NCI-H82 treated with DMSO at 0.1 percent for 48 hours (cell line): ENCODE measurements at regions not wholly inside any gene's neighbourhood (a gene's known extent, or its start where the extent isn't known, plus 50 kb on each side); places are given as distances from the start of the nearest gene placed in this dataset.
"Not testable (repeated sequence)": the region's sequence is repeated elsewhere in the genome, so short reads cannot be mapped to it uniquely, and the experiment has no call there.

ENCODE experiments used
- DNase-seq: peaks from one replicate; lab custom pipeline; 2025; ENCODE audit not compliant: unreplicated experiment; lab: John Stamatoyannopoulos, UW

DNA sequence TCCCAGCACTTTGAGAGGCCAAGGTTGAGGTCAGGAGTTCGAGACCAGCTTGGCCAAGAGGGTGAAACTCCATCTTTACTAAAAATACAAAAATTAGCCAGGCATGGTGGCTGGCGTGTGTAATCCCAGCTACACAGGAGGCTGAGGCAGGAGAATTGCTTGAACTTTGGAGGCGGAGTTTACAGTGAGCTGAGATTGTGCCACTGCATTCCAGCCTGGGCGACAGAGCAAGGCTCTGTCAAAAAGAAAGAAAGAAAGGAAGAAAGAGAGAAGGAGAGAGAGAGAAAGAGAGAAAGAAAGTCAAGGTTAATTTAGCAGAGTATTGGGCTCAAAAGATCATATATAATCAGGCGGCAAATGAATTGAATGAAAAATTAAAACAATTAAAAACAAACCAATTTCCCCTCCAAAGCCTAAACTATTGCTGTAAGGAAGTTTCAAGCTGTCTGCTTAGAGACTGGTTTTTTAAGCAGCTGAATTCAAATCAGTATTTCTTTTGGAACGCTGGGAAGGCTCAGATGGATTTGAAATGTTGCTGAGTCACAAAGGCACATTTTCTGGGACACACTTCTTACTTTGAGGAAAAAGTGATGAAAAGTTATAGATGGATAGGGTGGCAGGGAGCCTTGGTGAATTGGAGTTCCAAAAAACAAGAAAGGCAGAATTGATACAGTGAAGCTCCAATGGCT is 81.3 kb upstream of the BHLHE40 start:
- no peak for DNase-seq

DNA sequence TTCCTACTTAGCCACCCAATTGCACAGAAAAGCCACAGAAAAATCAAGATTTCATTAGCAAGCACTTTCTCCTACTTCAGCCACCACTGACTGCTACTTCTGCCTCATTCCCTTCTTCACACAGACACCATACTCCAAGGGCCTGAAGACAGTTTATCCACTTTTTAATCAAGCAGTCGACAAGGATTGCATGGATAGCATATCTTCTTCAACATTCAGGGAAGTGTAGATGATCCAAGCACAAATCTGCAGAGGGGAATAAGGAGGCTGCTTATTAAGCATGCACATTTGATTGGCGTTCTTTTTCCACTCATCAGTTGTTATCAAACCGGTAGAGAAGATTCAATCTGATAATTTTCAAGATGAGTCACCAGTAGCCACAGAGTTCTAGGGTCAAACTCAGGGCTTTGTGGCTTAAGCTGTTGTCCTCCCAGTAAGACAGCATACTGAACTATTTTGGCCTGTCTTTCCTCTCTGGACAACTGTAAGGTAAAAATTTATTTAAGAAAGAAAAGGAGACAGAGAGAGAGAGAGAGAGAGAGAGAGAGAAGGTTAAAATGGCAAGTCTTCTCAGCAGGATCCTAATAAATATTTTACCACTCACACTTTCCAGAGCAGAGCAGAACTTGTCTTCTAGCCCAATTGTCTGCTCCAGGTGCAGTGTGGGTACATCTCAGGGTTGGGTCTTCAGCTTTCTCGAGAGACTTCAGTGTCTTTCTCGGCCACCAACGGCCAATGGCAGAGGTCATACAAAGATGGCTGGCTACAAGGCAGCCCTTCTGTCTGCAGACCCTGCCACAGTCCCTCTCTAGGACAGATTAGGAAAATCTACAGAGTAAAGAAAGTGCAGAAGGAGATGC is 80.6 kb upstream of the BHLHE40 start:
- no peak for DNase-seq

DNA sequence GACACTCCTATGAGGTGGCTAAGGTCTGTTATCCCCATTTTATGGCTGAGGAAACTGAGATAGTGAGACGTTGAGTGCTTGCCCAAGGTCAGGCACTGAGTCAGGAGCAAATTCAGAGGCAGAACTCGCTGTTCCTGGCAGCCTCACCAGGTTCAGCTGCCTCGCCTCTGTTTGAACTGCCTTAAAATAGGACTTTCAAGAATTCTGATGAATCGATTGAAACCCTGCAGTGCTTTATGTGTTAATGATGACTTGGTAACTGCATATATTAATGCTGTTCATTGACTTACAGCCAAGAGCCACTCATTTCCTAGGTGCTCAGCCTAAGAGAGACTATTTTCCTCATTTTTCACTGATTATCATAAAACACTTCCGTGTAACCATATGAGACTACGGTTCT is 79.5 kb upstream of the BHLHE40 start:
- no peak for DNase-seq

DNA sequence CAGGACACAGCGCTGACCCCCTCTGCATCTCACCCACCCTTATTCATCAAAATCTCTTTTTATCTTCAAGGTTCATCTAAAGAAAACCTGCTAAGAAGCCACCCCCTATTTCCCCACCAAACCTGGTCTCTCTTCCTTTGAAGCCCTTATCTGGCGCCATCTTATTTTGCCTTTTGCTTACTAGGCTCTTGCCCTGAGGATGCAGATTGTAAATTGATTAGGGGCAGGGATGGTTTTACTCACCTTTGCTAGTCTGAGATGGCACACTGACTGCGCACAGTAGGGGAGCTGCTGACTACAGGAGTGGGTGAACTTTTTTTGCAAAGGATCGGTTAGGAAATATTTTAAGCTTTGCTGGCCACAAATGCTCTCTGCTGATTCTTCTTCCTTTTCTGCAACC is 78.9 kb upstream of the BHLHE40 start:
- no peak for DNase-seq

DNA sequence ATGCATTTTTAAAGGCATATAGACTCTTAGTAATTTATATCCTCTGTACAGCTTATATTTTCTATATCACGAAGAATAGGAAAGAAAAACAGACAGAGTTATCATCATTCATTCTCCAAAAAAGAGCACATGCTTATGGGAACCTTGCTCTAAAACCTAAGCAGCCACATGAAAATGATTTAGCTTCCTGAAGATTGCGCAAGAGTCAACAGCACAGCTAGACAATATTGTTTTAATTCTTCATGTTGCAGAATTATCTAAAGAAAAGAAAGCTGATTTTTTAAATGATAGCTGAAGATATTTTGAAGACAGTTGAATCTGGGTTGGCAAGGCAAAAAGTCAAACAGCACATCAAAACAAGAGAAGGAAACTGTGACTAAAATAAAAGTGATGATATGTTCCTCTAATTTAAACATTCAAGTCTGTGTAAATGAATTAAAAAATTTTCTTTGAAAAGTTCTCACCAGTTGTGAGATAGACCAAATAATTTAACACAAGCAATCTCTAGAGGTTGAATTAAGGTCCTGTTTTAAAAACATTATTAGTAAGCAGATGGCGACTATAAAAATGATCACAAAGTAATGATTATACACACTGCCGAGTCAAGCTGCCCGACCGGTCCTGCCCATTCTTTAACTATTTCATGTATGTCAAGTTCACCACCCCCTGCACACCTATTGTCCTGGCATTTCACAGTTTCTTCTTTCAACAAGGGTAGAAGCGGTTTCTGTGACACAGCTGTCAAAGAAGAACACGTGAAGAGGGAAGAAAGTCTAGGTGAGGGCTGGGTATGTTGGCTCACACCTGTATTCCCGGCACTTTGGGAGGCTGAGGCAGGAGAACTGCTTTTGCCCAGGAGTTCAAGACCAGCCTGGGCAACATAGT is 74.2 kb upstream of the BHLHE40 start:
- DNase-seq, result no peak

DNA sequence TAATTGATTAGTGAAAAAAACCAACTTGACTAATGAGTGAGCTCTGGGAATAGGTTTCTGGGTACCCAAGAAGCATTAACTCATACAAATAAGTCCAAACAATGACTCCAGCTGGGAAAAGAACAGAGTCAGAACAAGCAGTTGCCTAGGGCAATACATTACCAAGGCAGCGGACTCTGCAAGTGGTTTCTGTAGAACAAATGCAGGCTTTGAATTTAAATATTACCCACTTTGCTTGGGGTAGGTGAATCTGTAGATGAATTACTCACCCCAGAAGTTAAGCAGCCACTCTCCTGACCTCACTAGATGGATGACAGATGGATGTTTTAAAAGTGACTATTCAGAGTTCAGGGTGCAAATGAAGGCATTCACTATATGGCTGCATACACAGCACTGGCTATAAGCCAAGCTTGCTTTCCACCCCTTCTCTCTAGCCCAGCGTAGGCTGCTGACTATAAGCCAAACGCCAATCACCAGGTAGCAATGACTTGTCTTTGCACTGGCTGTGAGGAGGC is 73.1 kb upstream of the BHLHE40 start:
- DNase-seq, result peak; percentile 14

DNA sequence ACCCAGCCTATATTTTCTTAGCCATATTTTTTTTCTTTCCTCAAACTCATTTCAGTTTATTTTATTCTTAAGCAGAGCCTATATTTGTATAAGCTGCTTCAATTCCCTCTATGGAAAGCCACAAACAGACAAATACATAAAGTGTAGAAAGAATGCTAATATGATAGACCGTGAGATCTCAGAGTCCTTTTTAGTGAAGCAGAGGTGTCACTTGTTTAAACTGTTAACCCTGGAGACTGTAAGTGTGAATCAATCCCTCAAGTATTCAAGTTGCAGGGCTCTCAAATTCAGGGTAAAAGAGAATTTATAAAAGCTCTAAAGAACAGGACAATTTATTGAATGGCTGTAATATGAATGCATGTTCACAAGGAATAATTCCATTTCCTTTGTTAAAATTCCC is 72.2 kb upstream of the BHLHE40 start:
- DNase-seq, result no peak

DNA sequence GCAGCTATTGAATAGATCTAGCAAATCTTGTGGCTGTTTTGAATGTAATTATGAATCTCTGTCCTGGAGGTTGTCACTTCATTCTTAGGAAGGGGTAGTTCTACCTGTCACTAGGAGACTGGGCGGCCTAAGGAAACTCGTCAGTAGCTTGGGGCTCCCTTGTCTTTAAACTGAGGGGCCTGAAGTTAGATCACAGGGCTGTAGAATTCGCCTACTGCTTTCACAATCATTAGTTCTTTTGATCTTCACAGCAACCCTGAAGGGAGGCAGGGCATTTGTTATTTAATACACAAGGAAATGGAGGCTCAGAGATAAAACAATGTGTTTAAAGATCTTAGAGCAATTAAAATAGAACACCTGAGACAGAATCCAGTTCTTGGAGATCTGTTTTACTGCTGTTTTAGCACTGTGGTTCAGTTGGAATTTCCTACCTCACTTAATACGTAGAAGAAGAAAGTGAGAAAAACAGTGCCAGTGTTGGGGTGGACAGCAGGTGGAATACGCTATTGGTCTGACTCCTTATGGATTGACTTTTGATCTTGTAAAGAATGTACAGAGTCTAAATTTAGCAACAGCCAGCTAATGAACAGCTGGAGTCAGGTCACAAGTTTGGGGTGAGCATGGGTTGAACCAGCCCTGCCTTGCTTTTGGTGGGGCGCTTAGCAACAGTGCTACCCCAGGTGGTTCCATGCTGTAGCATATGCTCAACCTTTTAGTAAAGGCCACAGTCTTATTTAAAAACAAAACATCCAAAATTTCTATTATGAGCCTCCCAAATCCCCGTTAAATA is 71.4 kb upstream of the BHLHE40 start:
- no peak for DNase-seq

DNA sequence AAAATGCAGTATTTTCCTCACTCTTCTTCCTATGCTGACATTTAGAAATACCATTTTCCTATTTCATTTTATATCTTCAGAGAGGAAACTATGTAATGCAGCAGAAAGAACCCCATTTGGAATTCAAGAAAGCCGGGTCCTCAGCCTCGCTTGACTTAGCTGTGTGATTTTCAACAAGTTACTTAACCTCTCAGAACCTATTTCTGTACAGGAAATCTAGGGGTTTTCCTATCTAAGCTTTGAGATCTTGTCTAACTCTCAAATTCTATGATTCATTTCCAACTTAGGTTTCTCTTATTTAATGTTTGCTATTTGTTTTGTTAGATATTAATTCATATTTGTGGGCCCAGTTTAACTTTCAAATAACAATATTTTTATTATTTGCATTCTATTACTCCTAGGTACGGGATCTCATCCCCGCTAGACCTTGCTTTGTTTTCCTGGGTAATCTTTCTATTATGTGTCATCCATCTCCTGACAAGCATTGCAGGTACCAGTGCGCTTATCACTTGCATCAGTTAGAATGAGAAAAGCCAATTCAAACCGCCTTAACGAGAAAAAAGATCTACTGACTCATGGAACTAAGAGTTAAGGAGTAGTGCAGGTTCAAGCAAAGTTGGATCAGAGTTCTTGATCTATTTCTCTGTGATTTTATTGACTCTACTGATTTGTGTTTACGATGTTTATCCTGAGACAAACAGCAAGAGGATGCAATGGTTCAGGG is 70.6 kb upstream of the BHLHE40 start:
- DNase-seq, result no peak

DNA sequence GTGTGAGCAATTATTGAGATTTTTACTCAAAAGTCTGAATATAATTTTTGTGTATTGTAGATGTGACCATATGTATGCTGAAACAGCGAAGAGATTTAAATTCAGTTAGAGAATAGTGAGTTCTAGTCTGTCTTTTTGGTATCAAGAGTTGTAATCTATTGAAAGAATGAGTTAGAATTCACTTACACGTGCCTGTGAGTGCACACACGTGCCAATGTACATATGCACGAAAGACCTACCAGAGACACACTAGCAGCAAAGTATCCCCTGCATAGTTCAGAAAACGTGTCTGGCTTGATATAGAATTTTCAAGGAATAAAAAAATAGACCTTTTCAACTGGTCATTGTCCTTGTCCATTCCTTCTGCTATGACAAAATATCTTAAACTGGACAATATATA is 64.8 kb upstream of the BHLHE40 start:
- no peak for DNase-seq

DNA sequence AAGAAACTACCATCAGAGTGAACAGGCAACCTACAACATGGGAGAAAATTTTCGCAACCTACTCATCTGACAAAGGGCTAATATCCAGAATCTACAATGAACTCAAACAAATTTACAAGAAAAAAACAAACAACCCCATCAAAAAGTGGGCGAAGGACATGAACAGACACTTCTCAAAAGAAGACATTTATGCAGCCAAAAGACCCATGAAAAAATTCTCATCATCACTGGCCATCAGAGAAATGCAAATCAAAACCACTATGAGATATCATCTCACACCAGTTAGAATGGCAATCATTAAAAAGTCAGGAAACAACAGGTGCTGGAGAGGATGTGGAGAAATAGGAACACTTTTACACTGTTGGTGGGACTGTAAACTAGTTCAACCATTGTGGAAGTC is 57.6 kb upstream of the BHLHE40 start:
- DNase-seq, result not testable (repeated sequence)

DNA sequence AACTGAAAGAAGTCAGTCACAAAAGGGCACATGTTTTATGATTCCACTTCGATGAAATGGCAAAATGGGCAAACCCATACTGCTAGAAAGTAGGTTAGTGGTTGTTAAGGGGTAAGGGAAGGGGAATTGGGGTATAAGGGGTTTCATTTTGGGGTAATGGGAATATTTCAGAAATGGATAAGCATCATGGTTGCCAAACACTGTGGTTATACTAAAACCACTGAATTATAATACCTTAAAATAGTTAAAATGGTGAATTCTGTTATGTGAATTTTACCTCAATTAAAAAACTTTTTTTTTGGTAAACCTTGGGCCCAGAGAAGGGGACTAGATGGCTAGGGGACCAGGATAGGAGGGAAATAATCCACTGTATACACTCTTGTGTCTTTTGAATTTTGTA is 52.3 kb upstream of the BHLHE40 start:
- DNase-seq, result no peak

DNA sequence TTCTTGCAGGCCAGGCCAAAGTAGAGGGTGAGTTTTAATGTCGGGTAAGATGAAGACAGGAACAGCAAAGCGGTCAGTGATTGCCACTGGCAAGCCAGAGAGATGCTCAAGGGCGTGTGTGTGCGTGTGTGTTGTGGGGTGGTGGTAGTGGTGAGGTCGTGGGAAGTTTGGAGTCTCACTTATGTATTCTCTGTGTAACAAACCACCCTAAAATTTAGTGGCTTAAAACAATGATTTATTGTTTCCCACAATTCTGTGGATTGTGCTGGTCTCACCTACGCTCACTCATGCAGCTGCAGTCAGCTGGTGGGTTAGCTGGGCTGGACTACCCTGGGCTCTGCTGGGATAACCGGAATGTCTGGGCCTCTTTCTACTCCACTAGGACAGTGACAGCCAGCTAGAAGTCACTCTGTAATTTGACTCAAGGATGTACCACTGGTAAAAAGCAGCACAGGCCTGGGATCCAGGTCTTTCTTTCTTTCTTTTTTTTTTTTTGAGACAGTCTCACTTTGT is 50.9 kb upstream of the BHLHE40 start:
- no peak for DNase-seq
